Erythroblast (primary cell): ENCODE measurements at regions not wholly inside any gene's neighbourhood (a gene's known extent, or its start where the extent isn't known, plus 50 kb on each side); places are given as distances from the start of the nearest gene placed in this dataset.

Source experiments
- GATA1 ChIP-seq: IDR thresholded peaks from 2 replicates; pipeline ENCODE4 v1.6.1; 2011; ENCODE audit warnings: low read depth, mild to moderate bottlenecking, control low read depth, low read length, moderate library complexity
- POLR2A ChIP-seq: IDR thresholded peaks from 2 replicates; pipeline ENCODE4 v1.6.1; 2011; ENCODE audit warnings: mild to moderate bottlenecking, low read length

DNA sequence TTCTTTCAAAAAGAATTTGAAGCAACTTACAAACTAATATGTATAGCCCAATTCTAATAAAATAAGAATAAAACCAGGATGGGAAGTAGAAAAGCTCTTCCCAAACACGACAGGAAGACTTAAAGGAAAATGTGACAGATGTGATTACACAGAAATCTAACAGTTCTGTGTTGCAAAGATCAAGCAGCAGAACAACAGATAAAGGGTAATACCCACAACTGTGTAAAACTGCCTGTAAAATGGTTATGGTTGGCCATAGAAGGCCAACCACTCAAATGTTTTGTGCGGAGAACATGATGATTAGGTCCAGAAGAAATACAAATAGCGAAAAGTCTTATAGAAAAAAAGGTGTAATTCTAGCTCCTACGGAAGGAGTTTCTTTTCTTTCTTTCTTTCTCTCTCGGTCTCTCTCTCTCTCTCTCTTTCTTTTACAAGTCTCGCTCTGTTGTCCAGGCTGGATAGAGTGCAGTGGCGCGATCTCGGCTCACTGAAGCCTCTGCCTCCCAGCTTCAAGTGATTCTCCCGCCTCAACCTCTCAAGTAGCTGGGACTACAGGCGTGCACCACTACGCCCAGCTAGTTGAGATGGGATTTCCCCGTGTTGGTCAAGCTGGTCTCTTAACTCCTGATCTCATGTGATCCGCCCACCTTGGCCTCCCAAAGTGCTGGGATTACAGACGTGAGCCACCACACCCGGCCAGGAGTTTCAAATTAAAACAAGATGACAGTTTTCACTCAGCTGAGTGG, 128.5 kb downstream of the QRSL1 start:
- TF ChIP-seq POLR2A (no peak), GATA1 (no peak)
